ENCODE measurements at regions not wholly inside any gene's neighbourhood (a gene's known extent, or its start where the extent isn't known, plus 50 kb on each side); places are given as distances from the start of the nearest gene placed in this dataset.

DNA sequence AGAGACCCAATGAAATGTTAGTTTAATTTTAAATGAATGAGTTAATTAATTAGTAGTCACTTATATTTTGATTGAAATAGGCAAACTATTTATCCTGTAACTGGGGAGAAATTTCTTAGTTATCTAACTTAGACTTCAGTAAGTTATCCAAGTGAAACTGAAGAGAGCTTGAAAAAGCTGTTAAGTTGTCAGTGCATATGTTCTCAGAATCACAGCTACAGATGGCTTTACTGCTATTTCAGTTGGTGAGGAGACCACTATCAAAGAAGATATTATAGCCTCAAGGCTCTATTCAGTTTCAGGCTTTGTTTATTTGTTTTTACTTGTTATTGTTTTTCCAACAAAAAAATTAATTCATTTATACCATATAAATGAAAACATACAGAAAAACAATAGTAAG lies 404.1 kb downstream of the C6orf118 start:
- no peak for TF ChIP-seq SIN3A (IDR thresholded peaks at IDR 0.05; ENCODE audit: low read depth)
- TF ChIP-seq, protein P1, sequence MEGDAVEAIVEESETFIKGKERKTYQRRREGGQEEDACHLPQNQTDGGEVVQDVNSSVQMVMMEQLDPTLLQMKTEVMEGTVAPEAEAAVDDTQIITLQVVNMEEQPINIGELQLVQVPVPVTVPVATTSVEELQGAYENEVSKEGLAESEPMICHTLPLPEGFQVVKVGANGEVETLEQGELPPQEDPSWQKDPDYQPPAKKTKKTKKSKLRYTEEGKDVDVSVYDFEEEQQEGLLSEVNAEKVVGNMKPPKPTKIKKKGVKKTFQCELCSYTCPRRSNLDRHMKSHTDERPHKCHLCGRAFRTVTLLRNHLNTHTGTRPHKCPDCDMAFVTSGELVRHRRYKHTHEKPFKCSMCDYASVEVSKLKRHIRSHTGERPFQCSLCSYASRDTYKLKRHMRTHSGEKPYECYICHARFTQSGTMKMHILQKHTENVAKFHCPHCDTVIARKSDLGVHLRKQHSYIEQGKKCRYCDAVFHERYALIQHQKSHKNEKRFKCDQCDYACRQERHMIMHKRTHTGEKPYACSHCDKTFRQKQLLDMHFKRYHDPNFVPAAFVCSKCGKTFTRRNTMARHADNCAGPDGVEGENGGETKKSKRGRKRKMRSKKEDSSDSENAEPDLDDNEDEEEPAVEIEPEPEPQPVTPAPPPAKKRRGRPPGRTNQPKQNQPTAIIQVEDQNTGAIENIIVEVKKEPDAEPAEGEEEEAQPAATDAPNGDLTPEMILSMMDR (IDR thresholded peaks at IDR 0.05 in 2 of 3, conservative IDR thresholded peaks at IDR 0.05 in 1 of 3; ENCODE audit: borderline replicate concordance in 1 of 3, insufficient read depth in 1 of 3, low read depth in 2 of 3, low read length in 2 of 3): no peak
